Kidney epithelial cell (primary cell): ENCODE measurements at regions not wholly inside any gene's neighbourhood (a gene's known extent, or its start where the extent isn't known, plus 50 kb on each side); places are given as distances from the start of the nearest gene placed in this dataset.
A peak's percentile ranks its signal among the peaks of the same experiment; 100 is the strongest.

ENCODE experiments used
- DNase-seq: peaks from one replicate; pipeline ENCODE4 v3.0.0-alpha.2; 2010; ENCODE audit warnings: low read depth
- H3K27me3 ChIP-seq: 2 replicates; pipeline ENCODE4 v1.6.0; 2011; ENCODE audit warnings: low read length; ENCODE audit not compliant: control insufficient read depth, insufficient read depth
- H3K36me3 ChIP-seq: 2 replicates; pipeline ENCODE4 v1.5.1; 2011; ENCODE audit warnings: low read length; ENCODE audit not compliant: control insufficient read depth, insufficient read depth
- H3K4me3 ChIP-seq: 2 replicates; pipeline ENCODE4 v1.5.1; 2011; ENCODE audit warnings: low read depth, mild to moderate bottlenecking, control low read depth, low read length
- CTCF ChIP-seq: IDR thresholded peaks from 2 replicates; pipeline ENCODE4 v1.5.1; 2011; ENCODE audit warnings: mild to moderate bottlenecking, moderate library complexity, low read length, control low read depth, inconsistent platforms; ENCODE audit not compliant: insufficient read depth, poor library complexity, severe bottlenecking

GRCh38 chr9:89866701-89867100 lies 261.9 kb downstream of the GADD45G start:
- Histone ChIP-seq H3K4me3 (no peak overlapping the region), H3K36me3 (no peaks in the 10 kb centered on the region), H3K27me3 (peaks cover 8% of the 10 kb centered on the region)
- TF ChIP-seq CTCF = no peak
- no peak for DNase-seq

- DNase-seq = no peak
- TF ChIP-seq CTCF = no peak
- peaks cover under 1% of the 10 kb centered on the region for H3K27me3 ChIP-seq
- H3K4me3 ChIP-seq = no peak overlapping the region
- H3K36me3 ChIP-seq = no peaks in the 10 kb centered on the region
These were observed 263.3 kb downstream of the GADD45G start for GRCh38 chr9:89868100-89868499.

- Histone ChIP-seq H3K27me3 (no peaks in the 10 kb centered on the region), H3K36me3 (no peaks in the 10 kb centered on the region), H3K4me3 (no peak overlapping the region)
- no peak for DNase-seq
- TF ChIP-seq CTCF = peak; percentile 5
These were observed 265.2 kb downstream of the GADD45G start for GRCh38 chr9:89869793-89870580.

GRCh38 chr9:89871871-89872331 lies 267.1 kb downstream of the GADD45G start:
- Histone ChIP-seq H3K27me3 (no peaks in the 10 kb centered on the region), H3K36me3 (no peaks in the 10 kb centered on the region), H3K4me3 (no peak overlapping the region)
- DNase-seq = no peak
- no peak for TF ChIP-seq CTCF

GRCh38 chr9:89872426-89872912 lies 267.7 kb downstream of the GADD45G start:
- TF ChIP-seq CTCF = no peak
- H3K36me3 ChIP-seq = no peaks in the 10 kb centered on the region
- DNase-seq = no peak
- no peak overlapping the region for H3K4me3 ChIP-seq
- H3K27me3 ChIP-seq = no peaks in the 10 kb centered on the region
